ENCODE measurements at regions not wholly inside any gene's neighbourhood (a gene's known extent, or its start where the extent isn't known, plus 50 kb on each side); places are given as distances from the start of the nearest gene placed in this dataset.

GRCh38 chrX:39157006-39157405 is 355.7 kb downstream of the MID1IP1 start:
- no peak for DNase-seq (ENCODE audit: extremely low read depth, low read depth)
- TF ChIP-seq CTCF (IDR thresholded peaks at IDR 0.05; ENCODE audit: low read depth, low read length) = no peak

- DNase-seq (ENCODE audit: extremely low read depth, low read depth) = no peak
- no peak for TF ChIP-seq CTCF (IDR thresholded peaks at IDR 0.05; ENCODE audit: low read depth, low read length)
These were observed 356.5 kb downstream of the MID1IP1 start for GRCh38 chrX:39157796-39158195.

GRCh38 chrX:39158801-39159657 is 357.8 kb downstream of the MID1IP1 start:
- DNase-seq (ENCODE audit: extremely low read depth, low read depth) = no peak
- TF ChIP-seq CTCF (IDR thresholded peaks at IDR 0.05; ENCODE audit: low read depth, low read length) = no peak

- no peak for DNase-seq (ENCODE audit: extremely low read depth, low read depth)
- no peak for TF ChIP-seq CTCF (IDR thresholded peaks at IDR 0.05; ENCODE audit: low read depth, low read length)
These were observed 358.8 kb downstream of the MID1IP1 start for GRCh38 chrX:39159921-39160507.

- no peak for DNase-seq (ENCODE audit: extremely low read depth, low read depth)
- TF ChIP-seq CTCF (IDR thresholded peaks at IDR 0.05; ENCODE audit: low read depth, low read length) = no peak
These were observed 360.5 kb downstream of the MID1IP1 start for GRCh38 chrX:39161611-39162255.

- DNase-seq (ENCODE audit: extremely low read depth, low read depth) = no peak
- no peak for TF ChIP-seq CTCF (IDR thresholded peaks at IDR 0.05; ENCODE audit: low read depth, low read length)
These were observed 361.1 kb downstream of the MID1IP1 start for GRCh38 chrX:39162322-39162735.

GRCh38 chrX:39163581-39164126 is 362.4 kb downstream of the MID1IP1 start:
- no peak for TF ChIP-seq CTCF (IDR thresholded peaks at IDR 0.05; ENCODE audit: low read depth, low read length)
- no peak for DNase-seq (ENCODE audit: extremely low read depth, low read depth)

Data from AG09319 (cell line).